ENCODE measurements at regions not wholly inside any gene's neighbourhood (a gene's known extent, or its start where the extent isn't known, plus 50 kb on each side); places are given as distances from the start of the nearest gene placed in this dataset.

DNA sequence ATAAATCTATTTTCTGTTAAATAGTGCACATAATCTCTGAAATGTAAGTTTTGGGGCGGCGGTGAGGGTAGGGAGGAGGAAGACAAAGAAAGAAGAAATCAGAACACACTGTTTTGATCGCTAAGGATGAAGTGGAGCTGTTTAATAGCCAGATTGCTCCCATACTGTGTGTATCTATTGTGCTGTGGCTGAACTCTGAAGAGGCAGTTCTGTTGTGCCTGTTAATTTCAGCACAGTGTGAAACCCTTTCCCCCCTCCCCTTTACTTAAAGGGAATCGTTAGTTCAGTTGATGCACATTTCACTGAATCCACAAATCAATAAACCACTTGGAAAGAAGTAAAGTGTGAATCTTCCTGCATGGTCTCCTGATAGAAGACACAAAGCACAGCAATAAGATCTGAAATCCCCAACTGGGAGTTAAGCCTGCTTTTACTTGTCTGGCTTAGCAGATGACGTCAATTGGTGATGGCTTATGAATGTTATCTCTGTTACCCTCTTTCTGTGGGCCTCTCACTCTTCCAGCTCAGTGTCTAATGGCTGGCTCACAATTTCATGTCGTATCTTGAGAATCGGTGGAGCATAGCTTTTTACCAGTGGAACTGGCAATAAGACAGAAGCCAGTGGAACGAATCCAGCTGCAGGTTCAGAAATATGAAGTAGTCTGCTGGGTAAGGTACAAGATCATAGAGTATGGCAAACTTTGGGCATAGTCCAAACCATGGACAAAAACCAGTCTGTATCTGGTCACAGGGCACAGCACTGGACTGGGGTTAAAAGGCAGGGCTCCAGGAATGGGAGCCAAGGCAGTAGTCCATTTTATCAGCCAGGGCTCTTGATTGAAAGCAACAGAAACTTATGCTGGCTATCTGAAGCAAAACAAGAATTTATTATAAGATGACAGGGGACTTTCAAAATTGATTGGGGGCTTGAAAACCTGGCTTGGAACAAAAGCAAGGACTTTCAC is 413.5 kb upstream of the SEL1L start:
- intact Hi-C loops (cut with micrococcal nuclease): no loop called here

DNA sequence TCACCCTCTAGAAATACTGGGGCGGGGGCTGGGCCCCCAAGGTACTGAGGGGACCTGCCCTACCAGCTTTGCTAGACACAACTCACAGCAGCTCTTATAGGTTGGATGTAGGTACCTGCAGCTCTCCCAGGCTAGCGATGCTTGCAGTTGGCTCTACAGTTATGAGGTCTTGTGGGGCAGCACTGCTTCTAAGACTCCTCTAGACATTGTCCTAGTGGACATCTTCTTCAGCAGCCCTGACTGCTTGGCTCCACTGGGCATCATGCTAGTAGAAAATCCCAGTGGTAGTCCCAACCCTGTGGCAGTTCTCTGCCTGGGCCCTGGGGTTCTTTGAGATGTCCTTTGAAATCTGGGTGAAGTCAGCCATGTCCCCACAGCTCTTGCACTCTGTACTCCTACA is 419.3 kb upstream of the SEL1L start:
- intact Hi-C loops (cut with micrococcal nuclease): no loop called here

DNA sequence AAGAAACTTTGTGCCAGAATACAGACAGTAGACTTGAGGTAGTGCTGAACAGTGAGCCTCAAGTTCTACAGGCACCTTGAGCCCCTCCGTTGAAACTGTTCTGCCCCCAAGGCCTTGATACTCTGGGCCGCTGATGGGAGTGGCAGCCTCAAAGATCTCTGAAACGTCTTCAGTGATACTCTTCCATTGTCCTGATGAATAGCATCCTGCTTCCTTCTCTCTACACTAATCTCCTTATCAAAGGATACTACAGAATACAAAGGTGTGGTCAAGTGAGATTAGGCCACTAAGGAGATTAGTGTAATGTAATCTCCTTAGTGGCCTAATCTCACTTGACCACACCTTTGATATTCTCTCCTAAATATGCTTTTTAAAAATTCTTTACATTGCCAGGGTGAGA is 419.8 kb upstream of the SEL1L start:
- intact Hi-C loops (cut with micrococcal nuclease): no loop called here

DNA sequence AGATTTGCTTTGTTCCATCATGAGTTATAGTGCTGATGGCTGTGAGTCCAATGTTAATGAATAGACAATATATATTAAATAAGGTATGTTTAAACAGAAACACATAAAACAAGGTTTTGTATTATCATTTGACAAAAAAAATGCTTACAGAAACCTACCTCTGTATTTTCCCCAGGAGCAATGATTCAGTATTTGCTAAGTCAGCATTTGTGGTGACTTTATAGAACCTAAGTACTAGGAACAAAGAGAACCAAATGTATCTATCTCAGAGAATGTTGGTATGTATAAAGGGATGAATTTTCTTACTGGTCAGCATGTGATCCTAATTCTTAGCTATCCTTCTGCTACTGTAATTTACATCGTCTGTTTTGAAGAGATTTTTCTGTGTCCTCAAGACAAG is 421.5 kb upstream of the SEL1L start:
- intact Hi-C loops (cut with micrococcal nuclease): no loop called here

DNA sequence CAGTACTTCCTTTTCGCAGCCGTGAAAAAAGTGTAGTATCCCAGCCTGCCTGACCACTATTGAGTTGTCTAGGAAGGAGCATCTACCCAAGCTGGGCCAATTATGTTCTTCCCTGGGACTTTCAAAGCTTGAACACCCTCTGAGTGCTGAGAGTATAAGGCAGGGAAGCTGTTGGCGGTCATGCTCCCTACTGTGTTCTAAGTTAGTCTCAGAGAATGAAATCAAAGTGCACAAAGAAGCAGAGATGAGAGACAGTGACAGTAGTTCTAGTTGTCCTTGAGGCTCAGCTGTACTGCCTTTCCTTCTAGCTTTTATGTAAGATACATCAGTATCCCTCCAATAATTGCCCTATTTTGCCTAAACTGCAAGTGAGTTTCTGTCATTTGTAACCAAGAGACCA is 427.1 kb upstream of the SEL1L start:
- intact Hi-C loops (cut with micrococcal nuclease): no loop called here

DNA sequence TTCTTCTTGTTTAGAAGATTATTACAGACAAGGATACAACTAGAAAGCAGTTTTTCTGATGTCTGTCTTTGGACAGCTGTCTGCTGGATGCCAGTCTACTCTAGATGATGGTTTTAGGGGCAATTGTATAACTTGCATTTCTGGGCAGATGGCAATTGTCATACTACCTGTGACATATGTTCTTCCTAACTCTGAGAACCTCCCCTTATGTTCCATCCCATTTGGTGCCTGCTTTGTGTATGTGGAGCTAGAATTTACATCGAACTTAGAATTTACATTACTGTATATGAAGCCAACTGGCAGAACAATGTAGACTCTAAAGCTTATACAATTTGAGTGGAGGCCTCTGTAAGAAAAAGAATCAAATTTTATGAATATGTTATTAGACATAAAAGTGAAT is 430.2 kb upstream of the SEL1L start:
- intact Hi-C loops (cut with micrococcal nuclease): no loop called here

DNA sequence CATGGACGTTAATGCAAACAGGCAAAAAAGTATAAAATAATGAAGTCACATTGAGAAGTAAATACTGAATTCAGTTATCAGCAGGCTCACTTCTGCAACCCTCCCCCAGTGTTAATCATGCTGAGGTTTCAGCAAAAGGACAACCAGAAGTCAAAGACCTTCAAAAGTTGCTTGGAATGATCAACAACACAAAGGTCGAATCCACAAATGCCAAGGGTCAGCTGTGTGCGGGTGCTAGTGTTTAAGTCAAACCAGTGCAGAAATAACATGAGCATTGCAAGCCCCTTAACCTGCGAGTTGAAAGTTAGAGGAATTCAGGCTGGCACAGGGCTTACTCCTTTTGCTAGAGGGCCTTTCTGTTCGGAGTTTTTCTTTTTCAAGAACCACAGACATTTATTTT is 436.7 kb upstream of the SEL1L start:
- intact Hi-C loops (cut with micrococcal nuclease): no loop called here

DNA sequence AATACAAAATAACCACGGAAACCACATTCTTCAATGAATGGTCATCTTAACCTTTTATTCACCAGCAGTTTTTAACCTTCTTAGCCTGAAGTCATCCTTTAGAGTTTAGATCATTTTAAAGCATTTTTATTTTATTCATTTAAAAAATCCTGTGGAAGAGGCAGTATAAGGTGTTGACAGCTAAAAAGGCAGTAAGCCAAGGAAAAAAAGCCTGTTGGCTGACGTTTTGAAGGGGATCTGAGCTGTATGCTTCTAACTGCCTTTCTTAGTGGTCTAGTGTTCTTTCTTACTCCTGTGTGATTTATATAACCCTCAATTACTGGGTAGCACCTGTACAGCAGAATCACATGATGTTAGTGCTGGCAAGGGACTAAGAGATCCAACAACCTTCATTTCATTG is 438.3 kb upstream of the SEL1L start:
- intact Hi-C loops (cut with micrococcal nuclease): no loop called here

DNA sequence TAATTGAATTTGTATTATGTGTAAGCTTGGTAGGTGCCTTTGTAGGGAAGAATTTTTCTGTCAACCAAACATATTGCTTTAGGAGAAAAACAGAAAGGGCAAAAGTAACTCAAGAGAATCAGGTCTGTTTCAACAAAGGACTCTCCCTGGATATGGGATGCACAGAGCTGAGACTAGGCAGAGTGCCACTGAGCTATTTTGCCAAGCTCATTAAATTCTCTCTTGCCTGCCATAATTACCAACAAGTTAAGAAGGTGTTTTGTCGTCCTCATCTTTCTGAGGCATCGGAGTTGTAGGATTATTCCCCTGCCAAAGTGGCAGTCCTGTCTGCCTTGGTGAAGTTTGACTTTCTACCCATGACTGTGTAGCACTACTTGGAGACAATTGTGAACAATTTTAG is 438.9 kb upstream of the SEL1L start:
- intact Hi-C loops (cut with micrococcal nuclease): no loop called here

DNA sequence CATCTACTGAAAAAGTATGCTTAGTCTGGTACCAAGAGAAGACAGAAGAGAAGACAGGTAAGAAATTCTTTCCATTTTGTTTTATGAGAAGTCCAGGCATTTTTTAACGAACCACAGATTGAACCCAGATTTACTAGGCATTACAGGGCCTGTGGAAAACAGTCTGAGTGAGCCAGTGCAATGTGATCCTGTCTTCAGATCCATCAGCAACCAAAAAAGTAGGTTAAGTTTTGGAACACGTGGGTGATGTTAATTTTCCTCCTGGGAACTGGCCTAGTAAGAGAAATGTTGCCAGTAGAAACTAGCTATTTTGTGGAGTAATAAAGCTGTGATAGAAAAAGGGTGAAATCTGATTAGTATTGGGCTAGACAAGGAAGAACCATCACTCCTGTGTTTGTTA is 440.9 kb upstream of the SEL1L start:
- intact Hi-C loops (cut with micrococcal nuclease): no loop called here

DNA sequence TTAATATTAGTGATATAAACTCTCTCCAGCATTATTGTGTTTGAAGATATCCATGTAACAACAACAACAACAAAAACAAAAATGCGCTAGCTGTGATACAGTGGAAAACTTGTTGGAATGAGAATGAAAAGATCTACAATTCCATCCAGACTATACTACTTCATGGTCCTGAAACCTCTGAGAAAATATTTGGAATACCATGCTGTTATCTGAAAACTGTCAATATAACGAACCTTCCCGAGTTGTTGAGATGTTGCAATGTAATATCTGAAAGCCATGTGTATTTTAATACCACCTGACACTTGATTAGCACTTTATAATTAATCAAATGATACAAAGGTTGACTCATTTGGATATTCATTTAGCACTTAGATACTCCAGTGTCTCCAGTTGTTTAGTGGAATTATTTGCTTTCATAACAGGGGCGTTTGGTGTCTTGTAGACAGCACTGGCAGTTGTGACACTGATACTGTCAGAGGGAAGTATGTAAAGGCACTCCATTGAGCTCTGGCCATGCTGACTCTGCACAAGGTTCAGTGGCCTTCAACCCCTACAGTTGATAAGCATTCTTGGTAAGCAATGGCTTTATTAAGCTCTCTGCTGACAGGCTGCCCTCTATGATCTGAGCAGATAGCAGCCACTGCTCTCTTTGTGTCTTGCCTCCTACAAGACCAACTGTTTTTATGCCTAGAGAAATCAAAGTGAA is 447.1 kb upstream of the SEL1L start:
- intact Hi-C loops (cut with micrococcal nuclease): no loop called here

DNA sequence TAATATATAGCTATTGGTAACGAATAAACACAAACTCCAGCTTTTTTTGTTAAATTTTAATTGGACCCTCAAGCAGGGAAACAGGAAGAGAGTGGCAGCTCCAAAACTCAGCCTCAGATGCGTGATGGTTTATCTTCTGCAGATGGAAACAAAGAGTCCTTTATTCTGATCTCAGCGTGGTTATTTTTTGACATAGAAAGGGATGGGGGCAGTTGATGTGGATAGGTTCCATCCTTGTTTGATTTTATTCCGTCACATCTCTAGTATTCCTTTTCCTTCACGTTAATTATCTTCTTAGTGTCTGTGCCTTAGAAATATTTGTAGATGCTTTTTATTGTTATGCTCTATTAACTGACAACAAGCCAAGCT is 447.6 kb upstream of the SEL1L start:
- intact Hi-C loops (cut with micrococcal nuclease): no loop called here

DNA sequence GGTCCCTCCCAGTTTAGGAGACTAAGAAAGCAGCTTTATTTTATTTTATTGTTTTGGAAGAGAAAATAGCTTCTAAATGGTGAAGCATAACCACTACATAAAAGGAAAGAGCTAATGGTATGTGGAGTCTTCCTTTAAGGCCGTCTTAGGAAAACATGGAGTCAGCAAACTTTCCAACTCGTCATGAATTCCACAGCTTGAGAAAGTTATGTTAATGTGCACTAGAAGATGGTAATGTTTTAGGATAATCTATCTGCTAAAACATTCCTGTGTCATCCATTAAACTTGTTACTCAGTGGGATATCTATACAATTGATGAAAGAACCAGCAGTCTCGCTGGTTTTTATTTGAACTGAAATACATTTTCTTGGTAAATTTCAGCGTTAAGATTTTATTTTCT is 448.4 kb upstream of the SEL1L start:
- intact Hi-C loops (cut with micrococcal nuclease): no loop called here

DNA sequence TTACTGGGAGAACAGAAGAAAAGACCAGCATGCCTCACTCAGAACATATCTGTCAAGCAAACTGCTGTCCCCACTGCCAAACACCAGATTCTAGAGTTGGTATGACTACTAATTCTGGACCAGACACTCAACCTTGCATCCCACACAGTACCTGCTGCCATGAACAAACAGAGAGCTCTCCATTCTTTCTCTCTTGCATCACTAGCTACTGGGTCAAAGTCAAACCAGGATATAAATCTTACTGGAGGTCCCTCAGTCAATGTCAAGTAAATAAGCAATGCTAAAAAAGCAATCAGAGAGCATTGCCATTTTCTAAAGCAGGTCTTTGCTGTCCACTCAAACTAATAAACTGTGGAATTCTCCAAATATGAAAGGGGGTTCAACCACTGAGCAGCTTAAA is 452.4 kb upstream of the SEL1L start:
- intact Hi-C loops (cut with micrococcal nuclease): no loop called here

DNA sequence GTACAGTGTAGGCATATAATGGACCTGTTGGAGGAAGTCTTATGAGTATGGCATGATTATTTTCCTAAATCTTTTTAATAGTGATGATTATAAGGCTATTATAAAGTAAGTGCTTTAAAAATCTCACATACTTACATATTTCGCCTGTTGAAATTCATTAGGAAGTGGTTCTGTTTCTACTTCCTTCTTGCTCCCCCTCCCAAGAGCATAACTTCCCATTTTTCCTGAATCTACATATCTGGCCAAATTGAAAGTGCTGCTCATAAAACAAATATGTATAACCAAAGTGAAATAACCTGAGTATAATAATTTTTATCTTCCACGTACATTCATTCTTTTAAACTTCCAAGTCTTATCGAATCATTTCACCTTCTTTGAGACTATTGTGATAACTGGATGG is 455.6 kb upstream of the SEL1L start:
- intact Hi-C loops (cut with micrococcal nuclease): no loop called here

DNA sequence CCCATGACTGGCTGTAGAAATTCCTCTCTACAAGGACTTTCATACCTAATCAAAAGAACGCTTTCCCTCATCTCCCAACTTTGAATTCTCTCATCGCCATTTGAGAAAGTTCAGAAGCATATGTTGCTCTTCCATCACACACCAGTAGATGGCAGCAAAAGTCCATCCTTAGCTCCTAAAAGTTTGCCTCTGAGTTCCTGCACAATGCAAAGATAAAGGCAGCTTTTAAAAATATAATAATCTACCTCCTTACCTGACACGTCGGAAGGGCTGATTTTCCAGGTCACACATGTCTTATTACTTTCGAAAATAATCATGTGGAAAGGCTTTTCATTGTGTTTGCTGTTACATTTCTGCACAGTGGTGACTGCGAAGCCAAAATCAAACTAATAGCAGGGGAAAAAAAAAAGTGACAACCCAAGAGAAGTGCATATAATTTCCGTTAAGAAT is 456.7 kb upstream of the SEL1L start:
- intact Hi-C loops (cut with micrococcal nuclease): loop anchor here (5.0 kb wide), 1 partner anchor 1472 kb away; no protein-coding TSS in a partner anchor

DNA sequence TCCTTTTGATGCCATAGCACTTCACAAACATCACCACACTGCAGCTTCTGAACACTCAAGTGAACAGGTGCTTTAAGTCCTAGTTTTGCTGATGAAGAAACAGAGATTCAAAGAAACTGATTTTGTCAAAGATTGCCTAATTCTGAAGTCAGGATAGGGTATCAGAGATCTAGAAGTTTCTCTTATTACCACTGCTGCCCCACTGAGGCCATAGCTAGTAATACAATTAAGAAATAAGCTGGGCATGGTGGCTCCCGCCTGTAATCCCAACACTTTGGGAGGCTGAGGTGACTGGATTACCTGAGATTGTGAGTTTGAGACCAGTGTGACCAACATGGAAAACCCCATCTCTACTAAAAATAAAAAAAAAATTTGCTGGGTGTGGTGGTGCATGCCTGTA is 458.3 kb upstream of the SEL1L start:
- intact Hi-C loops (cut with micrococcal nuclease): loop anchor here (5.0 kb wide), 1 partner anchor 1470 kb away; no protein-coding TSS in a partner anchor

DNA sequence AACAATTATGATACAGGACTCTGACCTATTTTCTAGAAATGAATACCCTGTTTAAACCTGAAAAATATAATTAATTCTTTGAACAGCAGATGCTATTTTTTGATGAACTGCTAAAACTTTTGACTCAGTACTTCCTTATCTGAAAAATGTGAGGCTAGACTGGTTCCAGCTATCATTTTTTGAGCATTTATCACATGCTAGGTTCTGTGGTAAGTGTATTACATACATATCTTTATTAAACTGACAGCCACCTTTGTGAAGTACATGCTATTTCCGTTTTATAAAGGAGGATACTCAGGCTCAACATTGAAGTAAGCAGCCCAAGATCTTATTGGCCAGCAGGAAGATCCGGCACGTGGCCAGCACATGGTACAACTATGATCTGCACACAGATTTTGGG is 459.8 kb upstream of the SEL1L start:
- intact Hi-C loops (cut with micrococcal nuclease): loop anchor here (5.0 kb wide), 1 partner anchor 1469 kb away; no protein-coding TSS in a partner anchor

DNA sequence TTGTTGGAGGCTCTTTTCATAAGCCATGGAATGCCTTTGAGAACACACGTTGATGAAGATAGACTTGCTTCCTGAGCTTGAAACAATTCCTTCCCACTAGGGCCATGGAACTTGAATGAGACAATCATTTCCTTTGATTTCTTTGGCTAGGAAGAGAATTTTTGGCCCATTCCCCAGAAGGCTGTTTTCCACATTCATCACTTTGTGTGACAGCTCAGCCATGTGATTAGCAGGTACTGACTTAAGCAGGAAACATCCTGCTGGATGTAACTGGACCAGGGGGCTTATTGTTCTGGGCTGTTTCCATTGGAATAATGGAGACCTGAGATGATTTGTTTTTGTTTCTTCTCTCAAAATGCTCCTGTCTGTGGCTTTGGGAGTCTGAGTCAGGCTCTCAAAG is 469.8 kb upstream of the SEL1L start:
- intact Hi-C loops (cut with micrococcal nuclease): no loop called here

DNA sequence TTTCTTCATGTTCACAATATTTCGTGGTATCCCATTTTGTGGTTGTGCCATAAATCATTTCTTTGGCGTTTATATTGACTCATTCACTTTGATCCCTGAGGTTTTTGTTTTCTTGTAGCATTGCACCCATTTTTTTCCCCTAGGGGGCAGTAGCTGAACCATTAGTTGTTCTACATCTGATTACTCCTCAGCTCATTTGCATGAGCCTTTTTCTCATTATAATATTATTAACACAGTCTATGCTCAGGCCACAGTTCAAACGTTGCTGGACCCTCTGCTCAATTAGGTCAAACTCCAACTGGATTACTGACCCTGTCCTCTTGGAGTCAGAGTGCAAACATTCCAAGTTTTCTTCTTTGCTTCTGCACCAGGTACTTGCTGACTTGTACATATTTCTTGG is 475.4 kb upstream of the SEL1L start:
- intact Hi-C loops (cut with micrococcal nuclease): no loop called here

DNA sequence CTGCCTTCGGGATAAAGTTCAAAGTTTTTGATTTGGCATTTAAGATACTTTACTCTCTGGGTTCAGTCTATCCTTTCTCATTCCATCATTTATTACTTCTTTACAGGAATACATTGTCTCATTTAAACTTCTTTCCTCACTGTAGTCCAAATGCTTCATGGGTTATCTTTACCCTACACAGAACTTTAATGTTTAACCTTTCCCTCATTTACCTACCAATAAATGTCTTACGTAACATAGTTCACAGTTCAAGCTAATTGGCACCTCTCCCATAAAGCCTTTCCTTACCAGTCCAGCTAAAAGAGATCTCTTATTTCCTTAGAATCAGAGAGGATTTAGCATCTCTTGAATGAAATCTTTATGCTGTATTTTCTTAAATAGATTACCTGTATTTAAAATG is 476.3 kb upstream of the SEL1L start:
- intact Hi-C loops (cut with micrococcal nuclease): no loop called here

DNA sequence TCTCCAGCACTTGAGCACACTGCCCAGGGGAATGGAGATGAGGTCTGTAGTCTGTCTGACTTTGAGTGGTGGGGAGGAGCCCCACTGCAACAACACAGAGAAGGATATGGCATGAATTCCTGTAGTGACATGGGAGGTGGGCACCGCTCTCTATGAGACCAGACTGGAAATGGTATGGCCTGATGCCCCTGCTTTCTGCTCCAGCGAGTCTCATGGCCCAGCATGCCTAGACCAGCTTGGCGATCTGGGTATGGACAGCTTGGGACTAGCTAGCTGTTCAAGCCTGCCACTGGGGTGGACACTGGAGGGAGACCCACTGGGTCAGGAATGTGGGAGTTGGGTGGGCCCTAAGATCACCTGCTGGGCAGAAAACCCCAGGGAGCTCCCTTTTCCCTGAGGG is 477.8 kb upstream of the SEL1L start:
- intact Hi-C loops (cut with micrococcal nuclease): no loop called here

DNA sequence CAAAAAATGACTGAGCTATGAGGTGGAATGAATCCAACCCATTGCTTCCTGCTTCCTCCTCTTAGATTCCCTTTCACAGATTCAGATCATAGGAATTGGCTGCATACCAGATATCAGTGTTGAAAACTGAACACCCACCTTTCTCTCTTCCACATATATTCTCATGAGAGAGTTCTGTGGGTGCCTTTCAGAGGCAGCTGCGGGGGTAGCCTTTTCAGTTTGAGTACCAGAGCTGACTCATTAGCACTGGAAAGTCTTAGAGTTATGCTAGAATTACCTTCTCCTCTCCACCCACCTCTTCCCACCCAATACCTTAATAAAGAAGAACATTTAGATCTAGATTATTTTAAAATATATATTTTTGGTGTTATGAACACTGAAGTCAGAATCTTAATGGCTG is 495.4 kb upstream of the SEL1L start:
- intact Hi-C loops (cut with micrococcal nuclease): no loop called here

All from T-helper 2 cell treated with Interferon-gamma antibody and Interleukin-4, amounts not matched to agents 100 ng/mL and 5 ng/mL, for 36 hours (primary cell).